ENCODE measurements at regions not wholly inside any gene's neighbourhood (a gene's known extent, or its start where the extent isn't known, plus 50 kb on each side); places are given as distances from the start of the nearest gene placed in this dataset.

- no peak for TF ChIP-seq POLR2A (IDR thresholded peaks at IDR 0.05; ENCODE audit: control extremely low read depth in 1 of 2, low read depth in 2 of 2, low read length in 2 of 2)
- TF ChIP-seq CTCF (IDR thresholded peaks at IDR 0.05; ENCODE audit: control extremely low read depth in 1 of 3, insufficient read depth in 1 of 3, low read depth in 1 of 3, low read length in 3 of 3) = no peak
- no peak for TF ChIP-seq SIX5 (IDR thresholded peaks at IDR 0.05; ENCODE audit: low read depth, low read length)
- TF ChIP-seq TAF1 (IDR thresholded peaks at IDR 0.05; ENCODE audit: low read depth, low read length) = no peak
- no peak for TF ChIP-seq RFX5 (IDR thresholded peaks at IDR 0.05; ENCODE audit: borderline replicate concordance, low read depth, low read length)
- TF ChIP-seq NRF1 (IDR thresholded peaks at IDR 0.05; ENCODE audit: low read depth, low read length) = no peak
- no peak for TF ChIP-seq HDAC2 (IDR thresholded peaks at IDR 0.05; ENCODE audit: borderline replicate concordance in 1 of 2, low read depth in 2 of 2, low read length in 2 of 2)
- TF ChIP-seq EP300 (IDR thresholded peaks at IDR 0.05; ENCODE audit: borderline replicate concordance in 1 of 2, low read depth in 2 of 2, low read length in 2 of 2) = no peak
- no peak for TF ChIP-seq POLR2AphosphoS5 (IDR thresholded peaks at IDR 0.05; ENCODE audit: low read depth, low read length)
- no peak for TF ChIP-seq POU5F1 (IDR thresholded peaks at IDR 0.05; ENCODE audit: low read depth, low read length)
- no peak for TF ChIP-seq JUND (IDR thresholded peaks at IDR 0.05; ENCODE audit: low read length)
- no peak for TF ChIP-seq SIN3A (conservative IDR thresholded peaks at IDR 0.05 in 1 of 2, IDR thresholded peaks at IDR 0.05 in 1 of 2; ENCODE audit: low read depth in 1 of 2, low read length in 2 of 2)
- no peak for TF ChIP-seq TBP (IDR thresholded peaks at IDR 0.05; ENCODE audit: low read depth, low read length)
- no peak for TF ChIP-seq KDM5A (IDR thresholded peaks at IDR 0.05; ENCODE audit: low read length)
Measured at GRCh38 chr1:70738624-70739023, 309.0 kb downstream of the PTGER3 start.
